NT2/D1 (cell line): ENCODE measurements at regions not wholly inside any gene's neighbourhood (a gene's known extent, or its start where the extent isn't known, plus 50 kb on each side); places are given as distances from the start of the nearest gene placed in this dataset.

ENCODE experiments used
- SUZ12 ChIP-seq: IDR thresholded peaks from 2 replicates; pipeline ENCODE4 v1.6.1; 2011; ENCODE audit not compliant: insufficient read length, insufficient read depth; ENCODE audit errors: extremely low read depth
- YY1 ChIP-seq: IDR thresholded peaks from 2 replicates; pipeline ENCODE4 v1.6.1; 2011; ENCODE audit not compliant: insufficient read length, insufficient read depth
- ZNF274 ChIP-seq: IDR thresholded peaks from 2 replicates; pipeline ENCODE4 v1.6.1; 2011; ENCODE audit warnings: mild to moderate bottlenecking, low read depth, low read length

DNA sequence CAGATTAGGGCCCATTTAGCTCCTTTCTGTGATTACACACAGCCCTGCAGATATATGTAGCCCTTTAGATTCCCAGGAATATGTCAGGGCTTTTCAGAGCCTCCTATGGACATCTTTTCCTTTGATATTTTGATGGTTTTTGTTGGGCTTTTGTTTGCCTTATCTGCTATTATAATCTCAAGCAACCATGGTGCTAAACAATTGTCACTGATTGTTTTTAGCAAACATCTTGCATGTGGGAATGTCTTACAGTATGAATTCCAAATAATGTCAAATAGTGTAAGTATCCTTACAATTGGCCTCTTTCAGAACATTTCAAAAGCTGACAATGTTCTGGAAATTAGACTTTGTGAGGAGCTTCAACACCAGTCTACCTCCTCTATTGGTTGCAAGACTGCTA, 333.6 kb upstream of the OPRM1 start:
- TF ChIP-seq ZNF274 = no peak
- no peak for TF ChIP-seq SUZ12
- no peak for TF ChIP-seq YY1
